NCI-H82 treated with DMSO at 0.1 percent for 48 hours (cell line): ENCODE measurements at regions not wholly inside any gene's neighbourhood (a gene's known extent, or its start where the extent isn't known, plus 50 kb on each side); places are given as distances from the start of the nearest gene placed in this dataset.

Experiments
- DNase-seq: peaks from one replicate; lab custom pipeline; 2025; ENCODE audit not compliant: unreplicated experiment; lab: John Stamatoyannopoulos, UW

- no peak for DNase-seq
Observed at GRCh38 chr15:69931156-69931555, 166.6 kb downstream of the TLE3 start.

GRCh38 chr15:69934607-69935006, 163.1 kb downstream of the TLE3 start:
- DNase-seq, result no peak

- DNase-seq, result no peak
Observed at GRCh38 chr15:69939513-69940440, 157.9 kb downstream of the TLE3 start.

GRCh38 chr15:69940441-69941300, 157.0 kb downstream of the TLE3 start:
- no peak for DNase-seq

- no peak for DNase-seq
Observed at GRCh38 chr15:69941301-69941605, 156.5 kb downstream of the TLE3 start.

- no peak for DNase-seq
Observed at GRCh38 chr15:69941706-69942495, 155.8 kb downstream of the TLE3 start.

- no peak for DNase-seq
Observed at GRCh38 chr15:69943637-69944036, 154.1 kb downstream of the TLE3 start.

GRCh38 chr15:69945729-69946128, 152.0 kb downstream of the TLE3 start:
- DNase-seq, result no peak

GRCh38 chr15:69946870-69947269, 150.8 kb downstream of the TLE3 start:
- DNase-seq, result no peak

GRCh38 chr15:69947394-69947793, 150.3 kb downstream of the TLE3 start:
- DNase-seq, result no peak

GRCh38 chr15:69949485-69949884, 148.2 kb downstream of the TLE3 start:
- DNase-seq, result no peak

- DNase-seq, result no peak
Observed at GRCh38 chr15:69951256-69951897, 146.3 kb downstream of the TLE3 start.

GRCh38 chr15:69951898-69952555, 145.7 kb downstream of the TLE3 start:
- DNase-seq, result no peak

GRCh38 chr15:69953051-69953450, 144.7 kb downstream of the TLE3 start:
- no peak for DNase-seq

GRCh38 chr15:69953816-69954215, 143.9 kb downstream of the TLE3 start:
- no peak for DNase-seq

- no peak for DNase-seq
Observed at GRCh38 chr15:69954666-69955065, 143.1 kb downstream of the TLE3 start.

GRCh38 chr15:69955240-69955894, 142.3 kb downstream of the TLE3 start:
- no peak for DNase-seq

- DNase-seq, result no peak
Observed at GRCh38 chr15:69956417-69956816, 141.3 kb downstream of the TLE3 start.

GRCh38 chr15:69957175-69957574, 140.5 kb downstream of the TLE3 start:
- DNase-seq, result no peak
